Germinal center (tissue), 1 donor: ENCODE measurements at regions not wholly inside any gene's neighbourhood (a gene's known extent, or its start where the extent isn't known, plus 50 kb on each side); places are given as distances from the start of the nearest gene placed in this dataset.

Source experiments
- DNase-seq: peaks from one replicate; pipeline ENCODE4 v3.0.0; 2012; ENCODE audit warnings: mixed read lengths, low spot score

GRCh38 chr12:39240587-39240986, 202.3 kb downstream of the KIF21A start:
- no peak for DNase-seq

- DNase-seq: no peak
These were observed 203.1 kb downstream of the KIF21A start for GRCh38 chr12:39239490-39240486.

GRCh38 chr12:39237004-39237403, 205.9 kb downstream of the KIF21A start:
- DNase-seq: no peak

GRCh38 chr12:39235990-39236767, 206.7 kb downstream of the KIF21A start:
- no peak for DNase-seq

GRCh38 chr12:39230086-39230485, 212.8 kb downstream of the KIF21A start:
- no peak for DNase-seq

- DNase-seq: no peak
These were observed 215.7 kb downstream of the KIF21A start for GRCh38 chr12:39227218-39227617.

- no peak for DNase-seq
These were observed 217.9 kb downstream of the KIF21A start for GRCh38 chr12:39224971-39225370.

GRCh38 chr12:39205969-39206368, 237.0 kb downstream of the KIF21A start:
- DNase-seq: no peak

- DNase-seq: no peak
These were observed 243.6 kb downstream of the KIF21A start for GRCh38 chr12:39199351-39199750.

GRCh38 chr12:39188689-39189088, 254.2 kb downstream of the KIF21A start:
- no peak for DNase-seq

GRCh38 chr12:39186744-39187143, 256.2 kb downstream of the KIF21A start:
- DNase-seq: no peak

- no peak for DNase-seq
These were observed 264.1 kb downstream of the KIF21A start for GRCh38 chr12:39178837-39179236.

GRCh38 chr12:39176356-39176755, 266.6 kb downstream of the KIF21A start:
- no peak for DNase-seq

GRCh38 chr12:39173726-39174125, 268.3 kb upstream of the CPNE8 start:
- DNase-seq: no peak

- DNase-seq: no peak
These were observed 259.9 kb upstream of the CPNE8 start for GRCh38 chr12:39165338-39165737.

GRCh38 chr12:39161465-39162085, 256.2 kb upstream of the CPNE8 start:
- DNase-seq: no peak

- DNase-seq: no peak
These were observed 252.4 kb upstream of the CPNE8 start for GRCh38 chr12:39157696-39158342.

GRCh38 chr12:39145175-39145999, 240.0 kb upstream of the CPNE8 start:
- DNase-seq: peak; percentile 6

- no peak for DNase-seq
These were observed 239.2 kb upstream of the CPNE8 start for GRCh38 chr12:39144613-39145061.

- DNase-seq: no peak
These were observed 232.9 kb upstream of the CPNE8 start for GRCh38 chr12:39138268-39138667.

GRCh38 chr12:39127401-39127800, 222.0 kb upstream of the CPNE8 start:
- DNase-seq: no peak
